ENCODE measurements at regions not wholly inside any gene's neighbourhood (a gene's known extent, or its start where the extent isn't known, plus 50 kb on each side); places are given as distances from the start of the nearest gene placed in this dataset.

DNA sequence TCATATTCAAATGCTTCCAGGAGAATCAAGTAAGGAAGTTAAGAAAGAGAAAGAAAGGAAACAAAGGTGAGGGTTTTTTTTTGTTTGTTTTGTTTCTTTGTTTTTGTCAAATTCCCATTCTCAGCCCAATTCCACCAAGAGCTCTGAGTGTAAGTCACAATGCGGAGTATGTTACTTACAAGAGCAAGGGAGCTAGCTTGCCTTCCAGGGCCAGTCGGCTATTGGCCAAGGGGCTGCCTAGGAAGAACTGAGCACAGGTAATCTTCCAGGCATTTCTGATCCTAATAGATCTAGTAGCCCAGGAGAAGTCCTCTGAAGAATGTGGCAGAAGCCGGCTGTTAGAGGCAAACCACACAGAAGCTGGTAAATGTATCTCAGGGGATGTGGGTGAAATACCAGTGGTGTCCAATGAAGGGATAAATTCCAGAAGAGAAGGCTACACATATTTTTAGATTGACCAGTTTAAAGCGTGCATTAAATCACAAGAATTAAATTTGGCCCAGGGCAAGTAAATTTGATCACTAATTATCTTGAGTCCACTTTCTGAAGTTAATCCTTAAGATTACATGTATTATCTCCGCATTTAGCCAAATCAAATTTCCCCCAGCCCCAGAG is 239.6 kb upstream of the ADAMTS5 start:
- ChIA-PET CTCF (no interaction called here), POLR2A (ENCODE audit: low non-redundant PET) (no interaction called here)
- no peak for TF ChIP-seq CTCF (conservative IDR thresholded peaks at IDR 0.05; ENCODE audit: low read depth)
- H3K27ac ChIP-seq: no peak overlapping the region
- no peak for DNase-seq (ENCODE audit: low spot score)

DNA sequence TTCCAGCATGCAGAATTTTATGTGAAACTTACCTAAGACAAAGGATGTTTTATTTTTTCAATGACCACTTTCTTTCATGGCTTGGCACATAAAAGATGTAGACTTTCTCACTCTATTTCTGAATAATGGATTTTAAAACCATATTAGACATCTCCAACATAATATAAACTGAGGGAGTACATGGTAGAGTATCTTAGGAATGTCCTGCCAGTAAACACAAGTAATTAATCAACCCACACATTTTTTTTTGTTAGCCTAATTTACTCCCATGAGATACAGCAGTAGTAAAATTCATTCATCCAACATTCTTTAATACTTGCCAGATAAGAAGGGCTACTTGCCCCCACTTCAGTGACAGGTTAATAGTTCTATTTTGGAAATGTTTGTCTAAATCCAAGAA is 235.4 kb upstream of the ADAMTS5 start:
- ChIA-PET POLR2A (ENCODE audit: low non-redundant PET) (no interaction called here), CTCF (no interaction called here)
- no peak overlapping the region for H3K27ac ChIP-seq
- no peak for DNase-seq (ENCODE audit: low spot score)
- no peak for TF ChIP-seq CTCF (conservative IDR thresholded peaks at IDR 0.05; ENCODE audit: low read depth)

GRCh38 chr21:27201197-27201596 is 234.3 kb upstream of the ADAMTS5 start:
- POLR2A ChIA-PET (ENCODE audit: low non-redundant PET): no interaction called here
- no peak for DNase-seq (ENCODE audit: low spot score)
- no peak for TF ChIP-seq CTCF (conservative IDR thresholded peaks at IDR 0.05; ENCODE audit: low read depth)
- H3K27ac ChIP-seq: no peak overlapping the region
- CTCF ChIA-PET: no interaction called here

DNA sequence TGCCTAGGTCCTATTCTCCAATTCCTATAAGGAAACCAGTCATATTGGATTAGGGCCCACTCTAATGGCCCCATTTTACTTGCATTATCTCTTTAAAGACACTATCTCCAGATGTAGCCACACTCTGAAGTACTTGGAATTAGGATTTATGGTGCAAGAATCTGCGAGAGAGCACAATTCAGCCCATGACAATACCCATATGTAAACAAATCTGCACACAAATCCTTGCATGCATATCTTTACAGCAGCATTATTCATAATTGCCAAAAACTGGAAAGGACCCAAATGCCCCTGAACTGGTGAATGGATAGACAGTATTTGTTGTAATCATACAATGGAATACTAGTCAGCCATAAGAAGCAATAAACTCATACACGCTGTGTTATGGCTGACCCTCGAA is 229.8 kb upstream of the ADAMTS5 start:
- no peak for TF ChIP-seq CTCF (conservative IDR thresholded peaks at IDR 0.05; ENCODE audit: low read depth)
- H3K27ac ChIP-seq: no peak overlapping the region
- DNase-seq (ENCODE audit: low spot score): no peak
- ChIA-PET CTCF (no interaction called here), POLR2A (ENCODE audit: low non-redundant PET) (no interaction called here)

DNA sequence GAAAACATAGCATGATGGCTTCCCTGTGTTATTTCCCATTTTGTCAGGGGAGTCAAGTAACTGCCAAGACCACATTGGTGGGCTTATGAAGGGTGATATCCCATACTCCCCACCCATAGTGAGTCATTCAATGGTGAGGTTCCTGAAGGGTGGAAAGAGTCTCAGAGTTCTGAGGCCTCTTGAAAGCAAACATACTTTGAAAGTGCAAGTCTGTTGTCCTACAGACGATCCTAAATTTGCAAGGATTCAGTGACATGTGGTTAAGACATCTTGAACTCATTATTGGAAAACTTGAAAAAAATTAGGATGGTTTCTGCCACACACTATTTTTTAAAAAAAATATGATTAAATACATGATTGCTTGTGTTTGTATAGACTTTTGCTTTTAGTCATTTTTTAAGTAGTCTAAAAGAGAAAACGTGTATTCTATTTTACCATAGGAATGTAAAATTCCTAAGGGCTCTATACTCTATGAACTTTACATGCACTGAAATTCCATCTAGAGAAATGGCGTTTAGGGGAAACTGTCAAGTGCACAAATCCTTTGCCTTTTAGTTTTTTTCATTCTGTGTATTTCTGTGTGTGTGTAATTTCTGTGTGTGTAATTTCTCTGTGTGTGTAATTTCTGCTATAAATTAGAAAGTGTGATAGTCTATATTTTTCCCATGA is 225.5 kb upstream of the ADAMTS5 start:
- DNase-seq (ENCODE audit: low spot score): no peak
- ChIA-PET POLR2A (ENCODE audit: low non-redundant PET) (no interaction called here), CTCF (no interaction called here)
- TF ChIP-seq CTCF (conservative IDR thresholded peaks at IDR 0.05; ENCODE audit: low read depth): no peak
- H3K27ac ChIP-seq: no peak overlapping the region

- CTCF ChIA-PET: no interaction called here
- H3K27ac ChIP-seq: no peak overlapping the region
- TF ChIP-seq CTCF (conservative IDR thresholded peaks at IDR 0.05; ENCODE audit: low read depth): no peak
- POLR2A ChIA-PET (ENCODE audit: low non-redundant PET): no interaction called here
- DNase-seq (ENCODE audit: low spot score): no peak
Measured at GRCh38 chr21:27190601-27191000, 223.7 kb upstream of the ADAMTS5 start.

All from RWPE1 (cell line).